HG02943 (cell line): ENCODE measurements at regions not wholly inside any gene's neighbourhood (a gene's known extent, or its start where the extent isn't known, plus 50 kb on each side); places are given as distances from the start of the nearest gene placed in this dataset.

ENCODE experiments used
- ATAC-seq: cut with Tn5 transposase; IDR thresholded peaks from one replicate; pipeline ENCODE4 v1.9.1; 2021; ENCODE audit warnings: mild to moderate bottlenecking, low read depth, moderate library complexity; ENCODE audit not compliant: unreplicated experiment

GRCh38 chr12:89919241-89919906 is 210.7 kb upstream of the ATP2B1 start:
- no peak for ATAC-seq

DNA sequence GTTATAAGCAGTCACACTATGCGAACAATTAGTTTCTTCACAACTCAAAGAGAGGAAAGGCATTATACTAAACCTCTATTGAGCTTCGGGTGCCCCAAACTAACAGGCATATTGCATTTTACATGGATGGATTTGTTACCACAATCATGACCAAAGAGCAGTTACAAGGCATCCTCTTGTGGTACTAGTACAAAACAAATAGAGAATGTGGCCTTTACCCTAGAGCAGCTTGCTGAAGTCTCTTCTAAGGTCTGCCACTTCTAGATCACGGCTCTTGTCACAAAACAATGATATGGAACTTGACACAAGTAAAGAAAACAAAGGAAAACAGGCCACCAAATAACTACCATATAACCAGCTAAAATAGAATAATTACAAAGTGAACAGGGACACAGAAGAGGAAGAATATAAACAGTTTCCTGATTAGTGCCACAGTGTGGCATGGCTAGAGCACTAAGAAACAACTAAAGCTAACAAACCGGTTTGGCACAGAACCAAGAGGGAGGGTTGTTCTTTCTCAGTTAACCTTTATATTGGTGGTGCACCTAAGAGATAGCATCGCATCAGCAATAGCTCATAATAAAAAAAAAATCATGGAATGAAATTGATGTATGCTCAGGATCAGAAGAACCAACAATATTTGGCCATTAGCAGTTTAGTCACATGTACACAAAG is 209.7 kb upstream of the ATP2B1 start:
- ATAC-seq, result no peak

DNA sequence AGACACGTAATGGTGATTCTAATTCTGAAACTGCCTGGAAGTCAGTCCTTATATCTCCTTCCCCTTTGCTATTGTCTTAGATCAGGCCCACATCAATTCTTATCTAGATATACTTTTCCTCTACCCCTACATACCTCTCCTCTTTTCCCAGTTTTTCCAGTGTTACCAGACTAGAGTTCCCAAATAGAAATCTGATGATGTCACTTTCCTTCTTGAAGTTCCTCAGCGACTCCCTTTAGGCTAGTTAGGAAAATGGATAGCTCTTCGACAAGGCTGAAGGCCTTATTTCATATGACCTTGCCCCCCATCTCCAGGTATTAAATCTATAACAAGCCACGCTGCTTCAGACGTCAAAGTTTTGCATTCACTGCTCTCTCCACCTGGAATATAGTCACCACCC is 201.1 kb upstream of the ATP2B1 start:
- no peak for ATAC-seq

DNA sequence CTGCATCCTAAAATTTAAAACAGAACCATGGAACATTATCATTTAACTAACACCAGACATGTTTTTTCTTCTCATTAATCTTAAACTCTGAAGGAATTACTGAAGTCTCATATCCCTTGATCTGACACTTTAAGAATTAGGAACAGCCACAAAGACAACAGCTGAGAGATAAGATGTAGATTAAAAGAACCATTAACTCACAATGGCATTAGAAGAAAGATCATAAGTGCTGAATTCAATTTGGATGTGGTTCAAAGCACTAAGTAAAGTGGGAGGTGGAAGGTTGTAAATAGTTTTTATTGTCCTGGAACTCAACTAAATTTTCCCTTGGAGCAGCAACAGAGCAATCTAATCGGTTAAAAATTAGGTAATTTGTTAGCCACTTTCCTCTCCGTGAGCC is 199.0 kb upstream of the ATP2B1 start:
- no peak for ATAC-seq

GRCh38 chr12:89906824-89907223 is 198.2 kb upstream of the ATP2B1 start:
- no peak for ATAC-seq

GRCh38 chr12:89906178-89906577 is 197.5 kb upstream of the ATP2B1 start:
- ATAC-seq, result no peak

DNA sequence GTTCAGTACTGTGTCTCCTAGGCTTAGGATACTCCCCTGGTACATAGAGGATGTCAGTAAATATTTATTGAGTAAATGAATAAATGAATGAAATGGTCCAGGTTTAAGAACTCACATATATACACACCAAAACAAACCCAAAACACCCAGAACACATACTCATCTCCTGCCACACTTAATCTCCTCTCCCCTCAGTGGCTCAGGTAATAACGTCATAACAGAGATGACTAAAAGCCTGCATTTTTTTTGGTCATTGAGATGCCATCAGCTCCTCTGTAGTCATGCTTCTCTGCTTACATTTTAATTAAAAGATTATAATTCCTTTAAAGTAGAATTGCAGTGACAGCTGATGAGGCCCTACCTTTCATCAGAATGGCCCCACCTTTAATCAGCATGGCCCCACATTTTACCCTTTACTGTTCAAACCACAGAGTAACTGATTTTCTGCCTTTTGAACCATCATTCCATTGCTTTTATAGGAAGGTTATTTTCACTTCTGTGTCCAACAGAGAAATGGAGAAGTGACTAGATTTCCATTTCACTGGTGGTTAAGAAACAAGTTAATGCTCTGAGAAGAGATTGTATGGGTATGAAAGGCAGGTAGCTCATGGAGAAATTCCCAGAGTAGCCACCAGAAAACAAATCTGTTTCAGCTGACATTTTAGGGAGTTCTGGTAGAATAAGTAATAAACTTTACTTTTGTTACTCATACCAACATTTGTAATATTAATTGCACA is 193.4 kb upstream of the ATP2B1 start:
- ATAC-seq, result no peak

GRCh38 chr12:89901319-89901718 is 192.7 kb upstream of the ATP2B1 start:
- no peak for ATAC-seq

DNA sequence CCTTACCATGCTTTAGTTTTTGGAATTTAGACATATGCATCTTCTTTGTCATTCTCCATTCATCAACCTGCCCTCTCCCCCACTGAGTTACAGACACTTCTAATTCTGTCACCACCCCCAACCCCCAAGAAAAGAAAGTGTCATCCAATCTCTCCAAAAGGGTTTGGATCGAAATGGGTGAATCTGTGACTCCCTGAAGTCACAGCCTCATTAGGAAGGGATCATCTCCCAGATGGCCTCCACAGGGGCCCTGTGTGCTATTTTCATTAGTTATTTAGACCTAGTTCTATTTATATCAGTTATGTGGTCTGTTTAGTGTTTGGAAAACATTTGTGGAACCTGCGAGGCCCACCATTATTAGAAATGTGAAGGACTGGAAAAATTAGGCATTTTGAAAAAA is 191.0 kb upstream of the ATP2B1 start:
- no peak for ATAC-seq

- no peak for ATAC-seq
Observed at GRCh38 chr12:89895591-89895990, 187.0 kb upstream of the ATP2B1 start.

- no peak for ATAC-seq
Observed at GRCh38 chr12:89895101-89895500, 186.5 kb upstream of the ATP2B1 start.

- ATAC-seq, result no peak
Observed at GRCh38 chr12:89893972-89894706, 185.5 kb upstream of the ATP2B1 start.

DNA sequence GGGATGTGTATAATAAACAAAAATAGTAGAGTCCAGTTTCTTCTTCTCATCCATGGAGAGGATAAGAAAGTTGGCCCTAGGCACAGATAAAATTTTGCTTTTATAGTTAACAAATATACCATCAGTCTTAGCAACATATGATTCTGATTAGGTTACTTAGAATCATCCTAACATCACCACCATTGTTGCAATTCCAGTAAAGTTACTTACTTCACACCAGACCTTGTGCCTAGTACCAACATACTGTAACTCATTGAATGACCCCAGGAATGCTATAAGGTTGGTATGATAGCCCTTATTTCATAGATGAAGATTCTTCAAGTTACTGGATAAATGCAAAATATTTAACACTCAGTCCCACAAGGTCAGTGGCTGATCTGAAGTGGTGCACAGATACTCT is 183.8 kb upstream of the ATP2B1 start:
- no peak for ATAC-seq

- ATAC-seq, result no peak
Observed at GRCh38 chr12:89891933-89892332, 183.3 kb upstream of the ATP2B1 start.

GRCh38 chr12:89890161-89890560 is 181.5 kb upstream of the ATP2B1 start:
- ATAC-seq, result no peak

DNA sequence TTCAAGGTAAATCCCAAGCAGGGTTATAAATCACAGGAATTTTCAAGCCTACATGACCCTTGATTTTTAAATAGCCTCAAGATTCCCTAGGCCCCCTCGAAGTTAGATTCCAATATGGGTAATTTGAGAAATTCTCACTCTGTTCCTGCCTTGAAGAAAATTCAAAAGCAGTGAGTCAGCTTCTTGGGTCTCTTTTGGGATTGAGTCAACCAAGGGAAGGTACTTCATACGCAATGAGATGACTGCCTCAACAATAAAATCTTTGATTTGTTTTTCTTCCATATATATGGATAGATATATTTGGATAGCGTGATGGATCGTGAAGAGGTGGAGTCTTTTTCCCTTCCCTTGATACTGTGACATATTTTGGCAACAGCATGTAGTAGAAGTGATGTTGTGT is 180.4 kb upstream of the ATP2B1 start:
- no peak for ATAC-seq

- ATAC-seq, result no peak
Observed at GRCh38 chr12:89884952-89885351, 176.3 kb upstream of the ATP2B1 start.

DNA sequence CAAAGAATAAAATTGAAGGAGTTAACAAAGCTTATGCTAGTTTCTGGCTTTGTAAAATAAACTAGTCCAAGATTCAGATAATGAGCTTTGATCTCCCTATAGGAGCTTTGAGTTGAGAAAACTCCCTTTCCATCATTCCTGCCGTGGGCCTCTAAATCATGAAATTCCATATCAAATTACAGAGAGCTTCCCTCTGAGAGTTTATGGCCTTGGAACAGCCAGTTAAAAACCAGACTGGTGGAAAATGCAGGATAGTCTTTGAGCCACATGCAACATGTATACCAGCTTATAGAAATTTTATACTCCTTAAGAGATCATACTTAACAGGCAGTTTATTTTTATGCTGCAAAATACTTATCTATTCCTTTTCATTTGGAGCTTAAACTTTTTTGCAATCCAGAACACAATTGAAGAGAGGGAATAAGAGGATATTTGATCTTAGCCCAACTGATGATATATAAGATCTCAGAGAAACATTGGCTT is 175.8 kb upstream of the ATP2B1 start:
- ATAC-seq, result no peak

DNA sequence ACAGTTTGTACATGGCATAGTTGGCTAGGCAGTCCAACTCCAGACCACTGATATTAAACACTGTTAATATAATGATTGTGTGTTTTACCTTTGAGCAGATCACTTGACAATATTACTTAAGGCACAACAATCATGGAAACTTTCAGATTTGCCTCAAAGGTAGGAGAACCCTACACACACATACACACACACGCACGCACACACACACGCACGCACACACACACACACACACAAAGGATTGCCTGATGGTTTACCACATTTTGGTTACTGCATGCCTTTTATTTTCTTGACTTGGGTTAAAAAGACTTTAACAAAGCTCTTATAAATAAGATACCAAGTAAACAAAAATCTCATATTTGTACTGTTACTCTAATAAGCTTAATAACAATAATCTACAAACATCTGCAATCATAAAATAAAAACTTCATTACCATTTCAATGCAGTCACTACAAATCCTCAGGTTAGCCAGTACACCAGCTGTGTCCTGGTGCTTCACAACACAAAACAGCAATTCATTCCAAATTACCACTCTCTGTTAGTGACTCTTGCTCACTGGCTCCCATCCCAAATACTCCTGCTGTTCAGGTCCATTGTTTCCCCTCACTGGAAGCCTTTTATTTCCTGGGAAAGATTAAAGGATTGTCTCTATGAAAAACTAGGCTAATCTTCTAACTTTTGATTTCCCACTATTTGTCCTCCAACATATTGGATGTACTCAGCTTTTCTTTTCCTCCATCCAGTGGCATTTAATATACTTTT is 175.2 kb upstream of the ATP2B1 start:
- ATAC-seq, result no peak

DNA sequence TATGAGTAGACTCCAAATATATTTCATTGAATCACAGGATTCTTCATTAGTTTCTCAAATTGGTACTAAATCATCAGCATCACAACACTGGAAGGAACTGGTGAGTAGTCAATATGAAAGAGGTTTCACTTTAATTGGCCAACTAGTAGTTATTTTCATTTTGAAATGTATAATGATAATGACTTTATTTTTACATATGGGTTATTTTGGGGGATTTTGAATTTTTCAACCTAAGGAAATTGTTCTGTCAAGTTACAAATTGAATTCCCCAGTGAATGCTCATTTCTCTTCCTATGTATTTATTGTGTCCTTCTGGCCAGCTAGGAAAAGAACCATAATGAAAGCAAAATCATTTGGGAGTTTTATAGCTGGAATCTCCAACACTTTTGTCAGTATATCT is 174.2 kb upstream of the ATP2B1 start:
- no peak for ATAC-seq
